Epithelial cell of esophagus (primary cell): ENCODE measurements at regions not wholly inside any gene's neighbourhood (a gene's known extent, or its start where the extent isn't known, plus 50 kb on each side); places are given as distances from the start of the nearest gene placed in this dataset.

Source experiments
- DNase-seq: peaks from one replicate; pipeline ENCODE4 v3.0.0; 2010; ENCODE audit warnings: low read depth
- H3K4me3 ChIP-seq: 2 replicates; pipeline ENCODE4 v1.5.1; 2011; ENCODE audit warnings: mild to moderate bottlenecking, low read length, control low read depth
- CTCF ChIP-seq: IDR thresholded peaks from 2 replicates; pipeline ENCODE4 v1.5.1; 2011; ENCODE audit warnings: low read depth, mild to moderate bottlenecking, low read length, control low read depth, inconsistent platforms; ENCODE audit not compliant: insufficient read depth; ENCODE audit errors: missing control alignments

- TF ChIP-seq CTCF, result no peak
- no peak overlapping the region for H3K4me3 ChIP-seq
- DNase-seq, result peak; percentile 51
These were observed 170.3 kb upstream of the MCTP2 start for GRCh38 chr15:94061041-94061440.

DNA sequence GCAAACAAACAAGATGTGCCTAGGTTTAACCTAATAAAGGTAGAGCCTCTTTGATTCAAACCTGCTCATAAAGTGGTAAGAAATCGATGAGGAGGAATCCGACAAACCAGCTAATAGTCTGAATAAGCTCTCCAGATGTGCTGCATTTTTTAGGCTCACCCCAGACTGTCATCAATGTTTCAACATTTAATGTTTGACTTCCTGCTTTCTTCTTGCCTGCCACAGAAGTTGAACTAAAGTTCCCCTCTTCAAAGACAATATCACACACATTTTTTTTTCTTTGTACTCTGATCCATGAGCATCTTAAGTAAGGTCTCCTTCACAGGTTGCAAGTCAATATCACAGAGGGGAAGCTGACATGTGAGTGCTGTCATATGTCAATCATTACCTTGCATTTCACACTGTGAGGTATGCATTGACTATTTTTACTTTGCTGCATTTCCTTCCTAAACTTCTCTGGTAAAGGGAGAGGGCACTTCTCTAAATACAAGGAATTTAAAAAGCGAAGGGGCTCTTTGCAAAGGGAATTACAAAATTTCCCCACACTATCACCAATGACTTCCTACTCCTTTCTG, 172.3 kb upstream of the MCTP2 start:
- no peak overlapping the region for H3K4me3 ChIP-seq
- no peak for DNase-seq
- no peak for TF ChIP-seq CTCF

DNA sequence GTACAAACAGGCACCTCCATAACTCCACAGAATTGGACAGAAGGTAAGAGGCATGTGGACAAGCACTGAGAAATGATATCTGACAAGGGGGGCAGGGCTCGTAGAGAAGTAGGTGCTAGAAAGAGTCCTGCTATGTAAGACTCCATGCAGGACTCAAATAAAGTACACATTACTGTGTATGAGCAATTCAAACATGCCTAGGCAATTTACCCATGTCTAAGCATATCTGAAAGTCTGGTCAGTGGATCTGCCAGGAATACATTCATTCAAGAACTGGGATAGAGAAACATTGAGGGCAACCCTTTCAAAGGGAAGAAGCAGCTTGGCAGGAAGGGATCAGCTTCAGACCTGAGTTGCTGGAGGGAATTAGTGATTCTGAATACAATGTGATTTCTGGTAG, 174.1 kb upstream of the MCTP2 start:
- DNase-seq, result peak; percentile 86
- no peak overlapping the region for H3K4me3 ChIP-seq
- no peak for TF ChIP-seq CTCF

- H3K4me3 ChIP-seq, result no peak overlapping the region
- DNase-seq, result no peak
- no peak for TF ChIP-seq CTCF
These were observed 175.0 kb upstream of the MCTP2 start for GRCh38 chr15:94056314-94056713.

- no peak for TF ChIP-seq CTCF
- no peak overlapping the region for H3K4me3 ChIP-seq
- DNase-seq, result no peak
These were observed 177.7 kb upstream of the MCTP2 start for GRCh38 chr15:94053626-94054025.

GRCh38 chr15:94052711-94053110, 178.7 kb upstream of the MCTP2 start:
- TF ChIP-seq CTCF, result no peak
- DNase-seq, result no peak
- H3K4me3 ChIP-seq, result no peak overlapping the region

DNA sequence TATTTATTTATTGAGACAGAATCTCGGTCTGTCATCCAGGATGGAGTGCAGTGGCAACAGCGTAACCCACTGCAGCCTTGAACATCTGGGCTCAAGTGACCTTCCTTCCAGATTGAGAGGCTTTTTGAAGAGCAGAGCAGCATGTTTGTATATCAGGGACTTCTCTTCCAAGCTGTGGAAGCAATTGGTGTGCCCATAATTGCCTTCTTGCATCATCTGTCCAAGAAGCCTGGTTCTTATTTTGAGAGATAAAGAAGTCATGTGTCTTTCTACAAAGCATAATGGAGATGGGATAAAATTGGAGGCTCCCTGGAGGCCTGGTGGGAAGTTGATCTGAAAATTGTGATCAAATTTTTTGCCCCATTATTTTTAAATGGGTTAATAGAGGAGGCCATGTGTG, 183.8 kb upstream of the MCTP2 start:
- no peak for TF ChIP-seq CTCF
- DNase-seq, result no peak
- H3K4me3 ChIP-seq, result no peak overlapping the region
